H1 (cell line): ENCODE measurements at regions not wholly inside any gene's neighbourhood (a gene's known extent, or its start where the extent isn't known, plus 50 kb on each side); places are given as distances from the start of the nearest gene placed in this dataset.

Experiments used
- CBX5 ChIP-seq: fragments of 300-800, 300-1000 bp; sonication (generic); IDR thresholded peaks from 2 replicates; pipeline ENCODE4 v1.7.1; 2016; ENCODE audit warnings: antibody characterized with exemption, low read length, low read depth
- CEBPB ChIP-seq: IDR thresholded peaks from 2 replicates; pipeline ENCODE4 v1.6.1; 2012; ENCODE audit warnings: low read depth, low read length
- EGR1 ChIP-seq: IDR thresholded peaks from 2 replicates; pipeline ENCODE4 v1.6.1; 2011; ENCODE audit warnings: low read depth, low read length, borderline replicate concordance
- POLR2A ChIP-seq, 2 experiments: IDR thresholded peaks; 1 replicate in 1 of 2; 2 replicates in 1 of 2; pipeline ENCODE4 v1.6.1; 2011; ENCODE audit warnings: low read depth in 2 of 2, low read length in 2 of 2, mild to moderate bottlenecking in 2 of 2; ENCODE audit errors: control extremely low read depth in 1 of 2
- TF ChIP-seq, protein P1 (sequence below), 3 experiments: IDR thresholded peaks; 1 replicate in 2 of 3; 2 replicates in 1 of 3; pipeline versions ENCODE4 v1.5.1 to v1.6.1; 2011; ENCODE audit warnings: low read length in 3 of 3, mild to moderate bottlenecking in 3 of 3, inconsistent platforms in 2 of 3, low read depth in 1 of 3, moderate library complexity in 1 of 3; ENCODE audit not compliant: insufficient read depth in 1 of 3; ENCODE audit errors: control extremely low read depth in 1 of 3

DNA sequence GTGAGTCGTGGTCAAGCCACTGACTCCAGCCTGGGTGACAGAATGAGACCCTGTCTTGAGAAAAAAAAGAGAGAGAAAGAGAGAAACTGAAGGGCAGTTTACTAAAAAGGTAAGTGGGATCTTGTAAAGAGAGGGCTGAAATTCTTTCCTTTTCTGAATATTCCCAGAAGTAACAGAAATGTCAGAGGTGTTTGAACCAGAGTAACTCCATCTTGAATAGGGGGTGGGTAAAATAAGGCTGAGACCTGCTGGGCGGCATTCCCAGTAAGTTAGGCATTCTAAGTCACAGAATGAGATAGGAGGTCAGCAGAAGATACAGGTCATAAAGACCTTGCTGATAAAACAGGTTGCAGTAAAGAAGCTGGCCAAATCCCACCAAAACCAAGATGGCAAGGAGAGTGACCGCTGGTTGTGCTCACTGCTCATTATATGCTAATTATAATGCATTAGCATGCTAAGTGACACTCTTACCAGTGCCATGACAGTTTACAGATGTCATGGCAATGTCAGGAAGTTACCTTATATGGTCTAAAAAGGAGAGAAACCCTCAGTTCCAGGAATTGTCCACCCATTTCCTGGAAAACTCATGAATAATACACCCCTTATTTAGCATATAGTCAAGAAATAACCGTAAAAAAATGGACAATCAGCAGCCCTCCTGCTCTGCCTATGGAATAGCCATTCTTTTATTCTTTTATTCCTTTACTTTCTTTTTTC, 1334.3 kb upstream of the ZEB2 start:
- TF ChIP-seq, protein P1, sequence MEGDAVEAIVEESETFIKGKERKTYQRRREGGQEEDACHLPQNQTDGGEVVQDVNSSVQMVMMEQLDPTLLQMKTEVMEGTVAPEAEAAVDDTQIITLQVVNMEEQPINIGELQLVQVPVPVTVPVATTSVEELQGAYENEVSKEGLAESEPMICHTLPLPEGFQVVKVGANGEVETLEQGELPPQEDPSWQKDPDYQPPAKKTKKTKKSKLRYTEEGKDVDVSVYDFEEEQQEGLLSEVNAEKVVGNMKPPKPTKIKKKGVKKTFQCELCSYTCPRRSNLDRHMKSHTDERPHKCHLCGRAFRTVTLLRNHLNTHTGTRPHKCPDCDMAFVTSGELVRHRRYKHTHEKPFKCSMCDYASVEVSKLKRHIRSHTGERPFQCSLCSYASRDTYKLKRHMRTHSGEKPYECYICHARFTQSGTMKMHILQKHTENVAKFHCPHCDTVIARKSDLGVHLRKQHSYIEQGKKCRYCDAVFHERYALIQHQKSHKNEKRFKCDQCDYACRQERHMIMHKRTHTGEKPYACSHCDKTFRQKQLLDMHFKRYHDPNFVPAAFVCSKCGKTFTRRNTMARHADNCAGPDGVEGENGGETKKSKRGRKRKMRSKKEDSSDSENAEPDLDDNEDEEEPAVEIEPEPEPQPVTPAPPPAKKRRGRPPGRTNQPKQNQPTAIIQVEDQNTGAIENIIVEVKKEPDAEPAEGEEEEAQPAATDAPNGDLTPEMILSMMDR (IDR thresholded peaks at IDR 0.05; ENCODE audit: control extremely low read depth in 1 of 3, insufficient read depth in 1 of 3, low read depth in 1 of 3, low read length in 3 of 3): no peak
- TF ChIP-seq CBX5: no peak
- no peak for TF ChIP-seq EGR1
- no peak for TF ChIP-seq CEBPB
- TF ChIP-seq POLR2A (IDR thresholded peaks at IDR 0.05; ENCODE audit: control extremely low read depth in 1 of 2, low read depth in 2 of 2, low read length in 2 of 2): no peak
